NCI-H2171 treated with DMSO at 0.1 percent for 48 hours (cell line): ENCODE measurements at regions not wholly inside any gene's neighbourhood (a gene's known extent, or its start where the extent isn't known, plus 50 kb on each side); places are given as distances from the start of the nearest gene placed in this dataset.

ENCODE experiments used
- DNase-seq: peaks from one replicate; lab custom pipeline; 2025; lab: John Stamatoyannopoulos, UW

DNA sequence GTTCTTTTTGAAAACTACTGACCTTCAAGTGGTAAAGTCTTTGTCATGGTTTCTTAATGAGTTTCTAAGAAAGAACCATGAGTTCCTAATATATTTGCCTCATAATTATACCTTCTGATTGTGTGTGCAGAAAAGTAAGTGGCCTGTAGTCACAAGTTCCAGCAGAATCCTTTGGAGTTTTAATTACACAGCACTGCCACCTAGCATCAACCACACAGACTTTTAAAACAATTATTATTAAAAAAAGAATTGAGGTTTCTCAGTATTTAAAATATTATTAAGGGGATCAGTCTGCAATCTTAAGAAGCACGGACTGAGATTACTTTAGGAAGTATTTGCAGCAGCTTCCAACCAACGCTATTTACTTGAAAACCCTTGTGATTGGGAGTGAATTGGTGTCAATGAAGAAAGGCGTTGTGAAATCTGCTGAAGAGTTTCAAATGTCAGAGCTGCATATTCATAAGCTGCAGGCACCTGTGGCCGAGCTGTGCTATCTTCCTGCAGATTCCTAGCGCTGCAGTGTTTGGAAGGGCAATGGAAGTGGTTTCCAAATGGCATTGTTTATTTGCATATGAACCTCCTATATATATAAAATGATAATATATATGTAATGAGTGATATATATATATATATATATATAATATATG, 1074.2 kb upstream of the WWC1 start:
- DNase-seq, result no peak

DNA sequence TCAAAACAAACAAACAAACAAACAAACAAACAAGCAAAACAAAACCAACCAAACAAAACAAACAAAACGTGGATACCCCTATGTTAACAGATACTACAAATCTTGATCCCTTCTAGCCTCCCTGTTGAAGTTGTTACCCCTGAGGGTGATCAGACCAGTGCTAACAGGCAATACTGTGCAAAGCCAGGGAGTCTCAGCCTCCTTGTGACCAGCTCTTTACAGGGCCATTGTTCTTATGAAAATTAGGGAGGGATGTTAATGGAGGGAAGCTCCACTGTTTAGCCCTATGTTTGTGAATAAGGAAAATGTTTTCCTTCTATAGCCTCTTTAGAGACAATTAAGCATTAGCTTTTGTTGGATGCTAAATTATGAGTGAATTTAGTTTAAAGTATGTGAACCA, 1072.1 kb upstream of the WWC1 start:
- no peak for DNase-seq

DNA sequence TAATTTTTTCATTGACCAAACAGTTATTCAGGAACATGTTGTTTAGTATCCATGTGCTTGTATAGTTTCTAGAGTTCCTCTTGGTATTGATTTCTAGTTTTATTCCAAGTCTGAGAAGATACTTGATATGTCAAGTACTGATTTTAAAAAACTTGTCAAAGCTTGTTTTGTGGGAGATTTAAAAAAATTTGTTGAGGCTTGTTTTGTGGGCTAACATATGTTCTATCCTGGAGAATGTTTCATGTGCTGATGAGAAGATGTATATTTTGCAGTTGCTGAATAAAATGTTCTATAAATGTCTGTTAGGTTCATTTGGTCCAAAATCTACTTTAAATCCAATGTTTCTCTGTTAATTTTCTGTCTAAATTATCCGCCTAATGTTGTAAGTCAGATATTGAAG, 1065.1 kb upstream of the WWC1 start:
- no peak for DNase-seq

DNA sequence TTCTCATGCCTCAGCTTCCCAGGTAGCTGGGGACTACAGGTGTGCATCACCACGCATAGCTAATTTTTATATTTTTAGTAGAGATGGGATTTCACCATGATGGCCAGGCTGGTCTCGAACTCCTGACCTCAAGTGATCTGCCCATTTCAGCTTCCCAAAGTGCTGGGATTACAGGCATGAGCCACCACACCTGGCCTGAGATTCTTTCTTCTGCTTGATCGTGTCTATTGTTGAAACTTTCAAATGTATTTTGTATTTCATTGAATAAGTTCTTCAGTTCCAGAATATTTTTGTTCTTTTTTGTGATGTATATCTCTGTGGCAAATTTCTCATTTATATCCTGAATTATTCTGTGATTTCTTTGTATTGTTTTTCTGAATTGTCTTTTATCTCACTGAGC, 1063.3 kb upstream of the WWC1 start:
- no peak for DNase-seq

DNA sequence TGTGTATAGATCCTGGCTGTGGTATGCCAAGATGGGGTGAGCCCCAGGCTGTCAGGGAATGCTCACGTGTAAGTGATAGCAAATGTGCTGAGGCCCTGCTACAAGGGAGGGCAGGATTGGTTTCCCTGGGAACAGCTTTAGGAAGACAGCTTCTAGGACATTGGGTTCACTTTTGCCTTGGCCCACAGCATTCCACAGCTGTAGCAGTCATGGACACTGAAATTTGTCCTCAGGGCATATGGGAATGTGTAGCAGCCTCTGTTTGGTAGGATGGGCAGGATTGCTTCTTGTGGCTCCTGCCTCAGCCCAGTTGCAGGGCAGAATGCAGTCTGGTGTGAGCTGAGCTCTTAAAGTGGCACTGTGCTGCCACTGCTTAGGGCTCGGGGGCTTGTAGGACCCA, 1061.7 kb upstream of the WWC1 start:
- DNase-seq, result no peak

DNA sequence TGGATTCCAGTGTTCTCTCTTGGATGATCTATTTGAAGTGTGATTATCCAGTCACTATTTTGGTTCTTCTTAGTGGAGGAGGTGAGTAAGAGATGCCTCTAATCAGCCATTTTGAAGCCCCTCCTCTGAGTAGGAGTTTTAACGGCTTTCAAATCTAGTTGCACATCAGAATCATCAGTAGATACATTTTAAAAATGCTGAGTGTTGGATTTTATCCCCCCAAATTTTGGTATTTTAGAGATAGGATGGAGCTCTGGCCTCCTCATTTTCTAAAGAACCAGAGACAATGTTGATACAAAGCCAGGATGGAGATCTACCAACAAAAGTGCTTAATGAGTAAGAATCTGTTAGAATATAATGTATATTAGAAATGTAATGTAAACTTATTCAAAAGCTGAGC, 1061.0 kb upstream of the WWC1 start:
- DNase-seq, result no peak

DNA sequence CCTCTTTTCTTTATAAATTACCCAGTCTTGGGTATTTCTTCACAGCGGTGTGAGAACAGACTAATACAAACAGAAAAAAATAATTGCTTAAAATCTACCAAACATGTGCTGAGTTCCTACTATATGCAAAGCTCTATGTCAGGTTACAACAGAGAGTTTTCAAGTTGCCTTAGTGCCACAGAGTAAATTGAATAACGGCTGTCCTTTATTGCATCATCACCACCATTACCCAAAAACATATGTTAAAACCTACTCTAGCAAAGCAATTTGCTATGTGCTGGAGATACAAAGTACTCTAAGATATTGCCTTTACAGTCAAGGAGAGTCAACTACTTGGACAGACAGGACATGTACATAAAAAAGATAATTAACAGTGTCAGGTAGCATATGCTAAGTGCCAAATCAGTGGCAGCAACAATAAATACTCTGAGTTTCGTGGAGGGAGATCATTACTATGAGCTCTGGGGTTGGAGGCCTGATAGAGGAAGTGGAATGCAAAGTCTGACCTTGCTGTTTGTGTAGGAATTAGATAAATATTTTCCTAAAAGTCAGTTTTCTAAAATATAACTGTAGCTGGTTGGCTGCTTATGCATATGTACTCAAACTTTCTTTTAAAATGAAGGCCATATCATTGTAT, 1058.7 kb upstream of the WWC1 start:
- no peak for DNase-seq

DNA sequence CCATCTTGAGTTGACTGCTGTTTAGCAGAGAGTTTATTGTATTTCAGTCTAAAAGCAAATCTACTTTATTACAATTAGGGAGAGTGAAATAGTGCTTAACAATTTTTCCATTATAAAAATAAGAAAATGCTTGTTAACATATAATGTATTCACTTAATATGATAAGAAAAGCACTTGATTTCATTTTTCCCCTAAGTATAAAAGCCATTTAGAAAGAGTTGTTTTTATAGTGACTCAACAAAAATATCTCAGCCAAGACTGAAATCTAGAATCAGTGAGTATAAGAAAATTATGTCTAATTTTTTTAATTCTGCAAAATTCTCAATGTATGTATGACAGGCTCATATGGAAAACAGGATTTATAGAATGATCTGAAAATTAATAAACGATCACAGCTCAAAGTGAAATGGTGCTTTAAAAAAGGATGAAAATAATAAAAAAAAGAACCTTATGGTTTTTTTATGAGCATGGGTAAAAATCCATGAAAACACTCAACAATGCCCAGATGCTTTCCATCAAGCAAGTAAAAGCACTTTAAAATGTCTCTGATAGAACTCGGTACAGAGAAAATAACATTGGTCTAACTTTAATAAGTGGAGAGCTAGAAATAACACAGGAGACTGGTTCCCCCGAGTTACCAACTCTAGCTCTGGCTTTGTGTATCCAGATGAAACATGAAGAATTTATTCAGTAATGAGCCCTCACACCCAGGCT, 1057.8 kb upstream of the WWC1 start:
- DNase-seq, result no peak

DNA sequence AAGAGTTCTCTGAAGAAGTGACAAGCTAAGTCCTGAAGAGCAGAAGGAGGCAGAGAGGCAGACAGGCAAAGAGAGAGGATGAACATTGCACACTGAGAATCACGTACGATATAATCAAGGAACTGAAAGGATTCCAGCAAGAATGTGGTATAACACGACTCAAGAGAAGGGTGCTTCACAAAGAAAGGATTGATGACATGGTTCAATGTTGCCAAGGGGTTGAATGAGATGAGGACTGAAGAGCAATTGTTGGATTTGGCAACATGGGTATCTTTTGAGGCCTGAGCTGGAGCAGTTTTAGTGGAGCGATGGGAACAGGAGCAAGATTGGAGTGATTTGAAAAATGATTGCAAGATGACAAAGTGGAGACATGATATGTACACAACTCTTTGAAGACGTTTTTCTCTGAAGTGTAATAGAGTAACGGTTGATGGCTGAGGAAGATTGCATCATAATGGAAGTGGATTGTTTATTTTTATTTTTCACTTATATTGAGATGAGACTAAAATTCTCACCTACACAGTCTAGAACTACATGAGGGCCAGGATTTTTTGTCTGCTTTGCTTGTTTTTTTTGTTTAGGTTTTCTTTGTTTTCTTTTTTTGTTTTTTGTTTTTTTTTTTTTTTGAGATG, 1049.9 kb upstream of the WWC1 start:
- DNase-seq, result no peak

DNA sequence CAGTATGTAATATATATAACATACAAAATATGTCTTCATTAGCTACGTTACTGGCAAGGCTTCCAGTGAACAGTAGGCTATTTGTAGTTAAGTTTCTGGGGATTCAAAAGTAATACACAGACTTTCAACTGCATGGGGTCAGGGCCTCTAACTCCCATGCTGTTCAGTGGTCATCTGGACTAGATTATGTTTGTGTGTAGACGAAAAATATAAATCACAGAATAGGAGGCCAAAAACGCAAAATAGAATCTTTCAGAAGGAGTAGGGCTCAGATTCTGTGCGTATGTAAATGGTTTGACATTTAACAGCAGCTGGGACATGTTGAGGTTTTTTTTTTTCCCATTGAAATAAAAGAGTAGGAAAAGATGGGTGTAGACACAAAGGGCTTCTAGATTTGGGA, 1048.7 kb upstream of the WWC1 start:
- DNase-seq, result no peak

DNA sequence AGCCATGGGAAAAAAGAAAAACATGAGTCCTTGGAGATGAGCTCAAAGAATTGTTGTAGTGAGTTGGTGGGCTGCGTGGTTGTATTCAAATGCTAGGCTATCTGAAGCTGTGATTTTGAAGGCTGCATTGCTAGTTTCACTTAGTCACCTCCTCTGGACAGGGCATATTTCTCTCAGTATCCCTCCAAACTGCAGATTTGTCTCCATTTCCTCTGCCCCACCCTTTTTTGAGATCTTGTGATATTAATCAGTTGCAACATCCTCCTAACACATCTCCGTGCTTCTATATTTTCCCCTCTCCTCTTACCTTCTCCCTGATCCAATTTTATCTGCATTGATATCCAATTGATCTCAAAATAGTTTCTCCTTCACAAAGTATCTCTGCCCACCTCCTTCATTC, 1048.0 kb upstream of the WWC1 start:
- no peak for DNase-seq

DNA sequence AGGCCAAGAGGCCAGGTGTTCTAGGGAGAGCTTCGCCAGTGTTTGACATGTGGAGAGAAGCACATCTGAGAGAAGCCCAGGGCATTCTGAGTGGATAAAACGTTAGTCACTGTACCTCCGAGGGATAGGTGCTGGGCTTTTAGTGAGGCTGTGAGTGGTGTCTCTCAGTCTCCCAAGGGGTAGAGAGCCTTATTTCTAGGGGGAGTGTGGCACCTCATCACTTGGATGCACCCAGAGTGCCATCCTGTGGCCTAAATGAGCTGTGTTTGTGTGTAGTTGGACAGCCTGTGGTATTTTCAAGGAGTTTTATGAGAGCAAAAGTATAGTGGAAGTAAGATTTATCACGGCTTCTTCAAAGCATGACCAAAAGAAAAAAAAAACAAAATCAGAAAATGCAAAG, 1046.9 kb upstream of the WWC1 start:
- no peak for DNase-seq

DNA sequence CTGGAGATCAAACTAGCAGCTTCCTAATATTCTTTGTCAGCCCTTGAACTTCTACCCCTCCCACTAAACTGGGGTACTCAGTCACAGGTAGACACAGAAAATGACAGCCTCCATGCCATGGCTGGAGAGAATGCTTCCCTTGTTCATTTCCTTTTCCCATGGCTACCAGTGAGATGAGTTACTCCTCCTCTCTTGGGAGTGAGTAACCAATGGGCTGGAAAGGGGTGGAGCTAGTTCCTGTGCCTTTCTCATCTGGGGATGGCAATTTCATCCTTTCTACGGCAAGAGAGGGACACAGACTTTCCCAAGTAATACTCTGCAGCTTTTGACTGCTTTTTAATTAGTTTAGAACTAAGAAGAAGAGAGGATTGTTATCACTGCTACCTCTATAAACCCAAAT, 1045.6 kb upstream of the WWC1 start:
- DNase-seq, result no peak

DNA sequence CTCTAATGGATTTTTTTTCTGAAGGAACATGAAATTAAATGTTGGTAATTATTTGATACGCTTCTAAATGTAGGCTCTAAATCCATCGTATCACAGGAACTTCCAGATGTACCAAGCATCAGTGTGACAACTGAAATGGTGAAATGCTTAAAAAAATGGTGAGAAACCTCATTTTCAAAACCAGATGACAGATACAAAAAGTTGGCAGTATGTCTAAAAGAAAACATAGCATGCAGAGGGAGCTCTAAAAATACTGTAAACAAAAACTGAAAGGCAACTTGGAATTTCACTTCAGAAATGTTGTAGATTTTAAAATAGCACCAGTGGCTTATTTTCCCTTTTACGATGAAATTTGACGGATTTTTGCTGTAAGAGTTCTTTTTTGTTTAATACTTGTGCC, 1043.6 kb upstream of the WWC1 start:
- no peak for DNase-seq

DNA sequence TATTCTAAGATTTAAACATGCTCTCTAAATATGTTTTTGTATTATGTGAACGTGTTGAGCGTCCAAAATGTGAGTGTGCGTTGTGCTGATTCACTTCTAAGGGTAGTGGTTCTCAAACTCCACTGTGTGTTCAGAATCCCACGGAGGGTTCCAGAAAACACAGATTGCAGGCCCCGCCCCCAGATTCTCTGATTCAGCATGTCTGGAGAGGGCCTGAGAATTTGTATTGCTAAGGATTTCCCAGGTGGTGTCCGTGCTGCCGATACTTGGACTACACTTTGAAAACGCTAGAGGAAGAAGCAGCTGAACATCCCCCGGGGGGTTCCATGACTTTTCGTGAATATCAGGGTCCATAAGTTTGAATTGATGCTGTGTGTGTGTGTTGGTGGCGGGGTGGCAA, 1043.2 kb upstream of the WWC1 start:
- no peak for DNase-seq

DNA sequence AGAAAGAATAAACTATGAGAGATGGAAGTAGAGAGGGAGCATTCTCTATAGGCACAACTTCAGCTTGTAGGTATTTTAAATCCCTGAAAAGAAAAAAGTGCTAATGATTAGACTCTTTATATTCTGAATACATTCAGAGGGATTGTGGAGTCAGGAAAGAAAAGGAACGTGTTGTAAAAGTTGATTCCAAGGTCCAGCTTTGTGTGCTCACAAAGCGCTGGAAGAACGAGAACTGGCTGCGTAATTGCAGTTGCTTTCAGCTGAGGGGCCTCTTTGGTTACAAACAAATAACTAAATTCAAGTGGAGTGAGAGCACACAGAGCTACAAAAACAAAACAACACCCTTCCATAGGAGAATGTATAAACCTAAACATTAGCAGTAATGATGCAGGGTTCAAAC, 1040.4 kb upstream of the WWC1 start:
- DNase-seq, result no peak

DNA sequence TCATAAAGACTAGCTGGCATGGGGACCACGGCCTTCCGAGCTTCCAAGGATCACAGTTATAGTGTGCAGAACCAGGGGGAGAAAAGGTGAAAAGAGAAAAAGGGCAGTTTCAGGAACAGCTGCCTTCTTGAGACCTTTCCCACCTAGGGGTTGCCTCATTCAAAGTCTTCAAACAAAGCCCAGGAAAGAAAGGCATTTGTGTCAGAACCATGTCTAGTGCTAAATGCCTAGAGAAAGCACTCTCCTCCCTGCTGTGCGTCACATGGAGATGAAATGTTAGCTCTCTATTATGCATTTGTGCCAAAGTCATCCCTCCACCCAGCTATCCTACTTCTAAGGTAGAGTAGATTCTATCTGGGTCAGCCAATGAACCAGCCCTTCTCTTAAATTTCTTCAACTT, 1037.3 kb upstream of the WWC1 start:
- no peak for DNase-seq

DNA sequence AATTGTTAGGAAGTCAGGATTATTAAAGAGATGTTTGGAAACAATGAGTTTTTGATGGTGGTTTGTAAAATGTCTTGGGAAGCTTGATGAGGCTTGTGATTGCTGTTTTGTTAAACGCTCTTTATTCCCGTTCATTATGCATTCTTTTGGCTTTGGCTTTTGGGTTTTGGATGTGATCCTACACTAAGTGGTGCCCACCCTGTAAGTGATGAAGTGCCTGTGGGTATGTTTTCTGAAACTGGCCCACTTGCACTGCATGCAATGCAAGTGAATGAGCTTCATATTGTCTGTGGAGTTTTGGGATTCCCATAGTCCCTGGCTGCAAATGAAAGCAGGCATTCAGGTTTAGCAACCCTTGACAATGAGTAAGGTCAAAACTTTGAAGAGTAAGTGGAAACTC, 1035.5 kb upstream of the WWC1 start:
- no peak for DNase-seq

DNA sequence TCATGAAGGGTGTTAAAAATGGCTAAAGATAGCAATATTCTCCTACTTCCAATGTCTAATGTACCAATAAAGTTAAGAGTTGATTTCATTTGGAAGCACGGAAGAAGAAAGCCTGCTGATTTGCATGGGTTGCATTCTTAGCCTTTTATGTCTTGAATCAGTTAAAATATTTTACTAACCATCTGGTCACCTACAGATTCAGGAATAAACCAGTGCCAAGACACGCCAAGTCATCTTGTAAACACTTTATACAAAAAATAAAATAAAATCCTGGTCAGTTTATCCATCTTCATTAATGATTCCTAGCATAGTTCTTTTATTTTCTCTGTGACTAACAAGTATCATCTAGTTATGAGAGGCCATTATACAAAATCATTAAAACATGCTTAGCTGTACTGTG, 1031.6 kb upstream of the WWC1 start:
- DNase-seq, result no peak

DNA sequence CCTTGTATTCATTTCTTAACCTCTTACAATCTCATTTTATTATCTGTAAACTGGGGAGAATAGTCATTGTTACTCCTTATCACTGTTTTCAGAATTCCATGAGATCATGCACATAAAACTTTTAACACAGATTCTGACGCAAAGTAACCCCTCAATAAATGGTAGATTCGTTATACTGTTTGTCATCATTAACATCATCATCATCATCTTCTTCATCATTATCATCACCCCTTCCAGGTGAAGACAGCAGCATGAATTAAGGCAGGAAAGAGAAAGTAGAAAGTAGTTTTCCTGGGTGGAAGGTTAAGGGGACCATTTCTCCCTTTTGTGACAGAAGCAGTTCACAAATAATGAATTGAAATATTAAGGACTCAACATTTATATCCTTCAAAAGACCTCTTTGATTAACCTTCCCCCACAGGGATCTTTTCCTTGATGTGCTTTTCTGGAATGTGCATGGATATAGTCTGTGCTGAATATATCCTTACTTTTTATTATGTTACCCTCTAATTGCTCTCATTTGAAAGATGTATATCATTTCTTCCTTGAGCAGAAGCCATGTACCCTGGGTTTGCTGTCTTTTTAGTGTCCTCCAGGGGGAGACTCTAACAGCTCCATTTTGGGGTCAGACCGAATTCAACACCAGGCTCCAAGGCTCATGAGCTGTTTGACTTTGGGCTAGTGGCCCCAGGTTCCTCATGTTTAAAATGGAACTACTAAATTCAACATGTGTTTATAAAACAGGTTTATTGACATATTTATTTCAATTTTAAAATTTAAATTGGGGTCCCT, 1029.9 kb upstream of the WWC1 start:
- DNase-seq, result no peak

DNA sequence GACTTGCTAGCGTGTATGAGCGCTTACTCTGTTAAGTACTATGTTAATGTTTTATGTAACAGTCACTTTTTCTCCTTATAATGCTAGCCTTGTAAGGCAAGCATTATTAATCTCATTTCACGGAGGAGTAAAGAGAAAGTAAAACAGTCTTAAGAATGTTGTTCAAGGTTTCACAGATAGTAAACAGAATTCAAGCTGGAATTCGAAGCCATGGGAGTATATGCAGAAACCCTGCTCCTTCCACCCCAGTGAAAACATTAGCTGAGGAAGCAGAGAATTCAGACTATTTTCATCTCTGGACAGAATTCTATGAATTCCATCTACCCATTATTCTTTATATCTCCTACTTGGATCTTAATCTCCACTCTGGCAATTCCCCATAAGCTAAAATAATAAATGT, 1028.3 kb upstream of the WWC1 start:
- DNase-seq, result no peak

DNA sequence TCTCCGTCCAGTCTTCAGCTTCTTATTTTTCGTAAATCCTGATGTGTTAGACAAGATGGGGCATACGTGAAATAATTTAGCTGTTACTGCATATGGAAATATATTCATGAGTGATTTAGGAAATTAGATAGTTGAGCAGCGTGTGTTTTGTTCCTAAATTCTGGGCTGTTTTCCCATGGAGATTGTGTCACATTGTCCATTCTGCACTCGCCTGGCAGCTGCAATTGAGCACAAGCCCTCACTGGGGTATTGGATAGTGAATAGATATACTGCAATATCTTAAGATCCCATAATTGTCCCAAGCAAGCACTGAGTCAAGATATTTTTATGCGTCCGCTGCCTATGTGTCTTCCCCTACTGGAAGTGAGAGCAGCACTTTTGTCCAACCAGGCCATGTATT, 1027.1 kb upstream of the WWC1 start:
- no peak for DNase-seq
